IMR-90 (cell line): ENCODE measurements at regions not wholly inside any gene's neighbourhood (a gene's known extent, or its start where the extent isn't known, plus 50 kb on each side); places are given as distances from the start of the nearest gene placed in this dataset.

ENCODE experiments used
- ATAC-seq: fragments of 200-7000 bp; cut with Tn5 transposase; 2 replicates; pipeline ENCODE4 v1.9.1; 2020; ENCODE audit warnings: low read depth, mild to moderate bottlenecking, moderate library complexity
- BruUV-seq: library from RNA; stranded (reverse); fragments of 400-500 nt; replicated peaks from 2 replicates; lab custom pipeline; 2021; lab: Mats Ljungman, UMichigan
- CTCF ChIA-PET: fragments of 300-600 bp; formaldehyde crosslinking; extraction: SDS; loops from one replicate; lab custom pipeline; 2021; ENCODE audit warnings: antibody characterized with exemption; lab: Yijun Ruan, JAX
- POLR2A ChIA-PET: fragments of 300-600 bp; sonication (Branson Sonifier 250); formaldehyde crosslinking; loops from one replicate; lab custom pipeline; 2022; ENCODE audit warnings: antibody characterized with exemption; ENCODE audit not compliant: unreplicated experiment; lab: Charles Lee
- DNase-seq: peaks from one replicate; pipeline ENCODE4 v3.0.0; 2013
- H2AFZ ChIP-seq: replicated peaks from 2 replicates; pipeline ENCODE3; 2013; ENCODE audit warnings: low read length, mild to moderate bottlenecking; ENCODE audit not compliant: poor library complexity
- H2AK5ac ChIP-seq: 2 replicates; pipeline ENCODE4 v1.6.1; 2013; ENCODE audit warnings: low read depth, low read length, inconsistent platforms
- H2AK9ac ChIP-seq: replicated peaks from 2 replicates; pipeline ENCODE3; 2013; ENCODE audit warnings: mild to moderate bottlenecking, low read depth, low read length, moderate library complexity; ENCODE audit not compliant: poor library complexity
- H2BK120ac ChIP-seq: 2 replicates; pipeline ENCODE4 v1.6.1; 2013; ENCODE audit warnings: low read depth, low read length, inconsistent platforms
- H2BK15ac ChIP-seq: 3 replicates; pipeline ENCODE4 v1.6.1; 2013; ENCODE audit warnings: low read depth, low read length, inconsistent platforms
- H2BK20ac ChIP-seq: 2 replicates; pipeline ENCODE4 v1.6.1; 2013; ENCODE audit warnings: low read depth, mild to moderate bottlenecking, inconsistent platforms, low read length, moderate library complexity
- H2BK5ac ChIP-seq: 2 replicates; pipeline ENCODE4 v1.6.1; 2013; ENCODE audit warnings: mild to moderate bottlenecking, low read depth, low read length, inconsistent platforms; ENCODE audit not compliant: poor library complexity, severe bottlenecking
- H3K14ac ChIP-seq: replicated peaks from 2 replicates; pipeline ENCODE4 v1.6.1; 2013; ENCODE audit warnings: low read depth, low read length, inconsistent platforms
- H3K18ac ChIP-seq: 2 replicates; pipeline ENCODE4 v1.6.1; 2013; ENCODE audit warnings: low read depth, low read length, control low read depth
- H3K23ac ChIP-seq: 2 replicates; pipeline ENCODE4 v1.6.1; 2013; ENCODE audit warnings: low read depth, low read length, inconsistent platforms
- H3K27ac ChIP-seq: 2 replicates; pipeline ENCODE4 v1.5.1; 2013; ENCODE audit warnings: mild to moderate bottlenecking, control low read depth, low read length; ENCODE audit not compliant: insufficient read depth
- H3K27me3 ChIP-seq: 2 replicates; pipeline ENCODE4 v1.6.1; 2013; ENCODE audit warnings: low read length; ENCODE audit not compliant: control insufficient read depth, insufficient read depth
- H3K36me3 ChIP-seq: 2 replicates; pipeline ENCODE4 v1.6.1; 2013; ENCODE audit warnings: low read length, mixed read lengths; ENCODE audit not compliant: control insufficient read depth, insufficient read depth
- H3K4ac ChIP-seq: 2 replicates; pipeline ENCODE4 v1.6.1; 2013; ENCODE audit warnings: low read depth, low read length, inconsistent platforms
- H3K4me1 ChIP-seq: 2 replicates; pipeline ENCODE4 v1.6.1; 2013; ENCODE audit warnings: low read length, mixed read lengths; ENCODE audit not compliant: control insufficient read depth, insufficient read depth
- H3K4me2 ChIP-seq: 2 replicates; pipeline ENCODE4 v1.6.1; 2013; ENCODE audit warnings: low read depth, mild to moderate bottlenecking, control low read depth, low read length, moderate library complexity
- H3K4me3 ChIP-seq: 2 replicates; pipeline ENCODE4 v1.5.1; 2013; ENCODE audit warnings: low read depth, mild to moderate bottlenecking, control low read depth, low read length, moderate library complexity; ENCODE audit not compliant: insufficient read depth
- H3K56ac ChIP-seq: 2 replicates; pipeline ENCODE4 v1.6.1; 2013; ENCODE audit warnings: low read length, inconsistent platforms; ENCODE audit not compliant: insufficient read depth; ENCODE audit errors: extremely low read depth
- H3K79me1 ChIP-seq, 2 experiments: 2 replicates each; pipeline ENCODE4 v1.6.1; 2013; ENCODE audit warnings: low read length in 2 of 2, inconsistent platforms in 1 of 2, low read depth in 1 of 2
- H3K9ac ChIP-seq: 2 replicates; pipeline ENCODE4 v1.6.1; 2013; ENCODE audit warnings: low read depth, low read length, control low read depth
- H3K9me1 ChIP-seq: 2 replicates; pipeline ENCODE4 v1.6.1; 2013; ENCODE audit warnings: low read length, inconsistent platforms; ENCODE audit not compliant: insufficient read depth
- H3K9me3 ChIP-seq: 2 replicates; pipeline ENCODE4 v1.6.1; 2013; ENCODE audit warnings: low read length; ENCODE audit not compliant: control insufficient read depth, insufficient read depth
- H4K20me1 ChIP-seq: 2 replicates; pipeline ENCODE4 v1.6.1; 2013; ENCODE audit warnings: low read length, inconsistent platforms; ENCODE audit not compliant: insufficient read depth
- H4K5ac ChIP-seq: 2 replicates; pipeline ENCODE4 v1.6.1; 2013; ENCODE audit warnings: mild to moderate bottlenecking, low read depth, low read length, control low read depth
- H4K8ac ChIP-seq, 2 experiments: 2 replicates each; pipeline ENCODE4 v1.6.1; 2013; ENCODE audit warnings: low read depth in 2 of 2, low read length in 2 of 2, control low read depth in 1 of 2, inconsistent platforms in 1 of 2
- H4K91ac ChIP-seq: 2 replicates; pipeline ENCODE4 v1.6.1; 2013; ENCODE audit warnings: low read depth, low read length, inconsistent platforms; ENCODE audit not compliant: insufficient read depth
- CEBPB ChIP-seq: IDR thresholded peaks from 2 replicates; pipeline ENCODE4 v1.6.1; 2012; ENCODE audit warnings: low read depth, low read length, improper control_type of control experiment
- CTCF ChIP-seq: conservative IDR thresholded peaks from 2 replicates; pipeline ENCODE4 v1.5.1; 2012; ENCODE audit warnings: mild to moderate bottlenecking, low read depth, low read length, improper control_type of control experiment
- NFE2L2 ChIP-seq: fragments of 150-350 bp; IDR thresholded peaks from 2 replicates; pipeline ENCODE4 v1.6.1; 2016; ENCODE audit warnings: low read depth, mild to moderate bottlenecking, low read length
- POLR2A ChIP-seq: IDR thresholded peaks from 2 replicates; pipeline ENCODE4 v1.6.1; 2012; ENCODE audit warnings: mild to moderate bottlenecking, low read depth, low read length
- RAD21 ChIP-seq: IDR thresholded peaks from 2 replicates; pipeline ENCODE4 v1.6.1; 2012; ENCODE audit warnings: low read length, improper control_type of control experiment
- RFX5 ChIP-seq: IDR thresholded peaks from 2 replicates; pipeline ENCODE4 v1.8.0; 2012; ENCODE audit warnings: low read depth, mild to moderate bottlenecking, low read length, moderate library complexity
- WGBS, 2 experiments: methylation state at CpG; one replicate each; pipeline versions ENCODE4 v1.1.5 to v1.1.7; 2013; ENCODE audit warnings: missing lambda C conversion rate in 2 of 2; ENCODE audit not compliant: insufficient read length in 1 of 2; ENCODE audit errors: extremely low coverage in 2 of 2; 5-methylcytosine and 5-hydroxymethylcytosine counted together
- dilution Hi-C: fragments of 300-500 bp; cut with HindIII; formaldehyde crosslinking; loops from one replicate; pipeline ENCODE4 v1.14.3; 2018; ENCODE audit warnings: low sequenced_read_pairs; ENCODE audit not compliant: unreplicated experiment
- in situ Hi-C: fragments of 300-500 bp; cut with MboI; formaldehyde crosslinking; loops from 3 replicates; pipeline ENCODE4 v1.14.3; 2019; ENCODE audit warnings: low sequenced_read_pairs, inconsistent platforms, mixed read lengths
- intact Hi-C: fragments of 100-400 bp; cut with micrococcal nuclease; formaldehyde crosslinking; loops from 2 replicates; pipeline ENCODE4 v1.10.0; 2022
- TF ChIP-seq, protein P1 (sequence below): fragments of 150-350 bp; IDR thresholded peaks from 2 replicates; pipeline ENCODE4 v1.6.1; 2017; ENCODE audit warnings: mild to moderate bottlenecking, antibody characterized with exemption, low read length, low read depth

GRCh38 chr6:159421586-159421985, 252.4 kb downstream of the FNDC1 start:
- H4K91ac ChIP-seq, result no peak overlapping the region
- H3K27me3 ChIP-seq, result no peaks in the 10 kb centered on the region
- H3K4ac ChIP-seq, result no peak overlapping the region
- intact Hi-C loops (no loop called here), dilution Hi-C loops (no loop called here), in situ Hi-C loops (no loop called here)
- H2BK120ac ChIP-seq, result no peak overlapping the region
- 17% methylated on average over 1 of the region's 7 CpGs; no CpG with 5 or more reads in 1 of the 2 experiments for WGBS, 2 experiments
- no peak overlapping the region for H2AFZ ChIP-seq
- no peak overlapping the region for H4K5ac ChIP-seq
- H3K4me1 ChIP-seq, result no peaks in the 10 kb centered on the region
- H4K20me1 ChIP-seq, result no peaks in the 10 kb centered on the region
- no peak overlapping the region for H3K27ac ChIP-seq
- no peak overlapping the region for H2AK9ac ChIP-seq
- TF ChIP-seq CEBPB (no peak), CTCF (no peak), RAD21 (no peak), POLR2A (no peak), NFE2L2 (no peak), RFX5 (no peak)
- TF ChIP-seq, protein P1, sequence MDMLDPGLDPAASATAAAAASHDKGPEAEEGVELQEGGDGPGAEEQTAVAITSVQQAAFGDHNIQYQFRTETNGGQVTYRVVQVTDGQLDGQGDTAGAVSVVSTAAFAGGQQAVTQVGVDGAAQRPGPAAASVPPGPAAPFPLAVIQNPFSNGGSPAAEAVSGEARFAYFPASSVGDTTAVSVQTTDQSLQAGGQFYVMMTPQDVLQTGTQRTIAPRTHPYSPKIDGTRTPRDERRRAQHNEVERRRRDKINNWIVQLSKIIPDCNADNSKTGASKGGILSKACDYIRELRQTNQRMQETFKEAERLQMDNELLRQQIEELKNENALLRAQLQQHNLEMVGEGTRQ, result no peak
- H2BK15ac ChIP-seq, result no peak overlapping the region
- H2BK20ac ChIP-seq, result no peak overlapping the region
- peaks cover 5% of the 10 kb centered on the region for H3K9me3 ChIP-seq
- no peak overlapping the region for H3K4me3 ChIP-seq
- ChIA-PET CTCF (no interaction called here), POLR2A (no interaction called here)
- H3K36me3 ChIP-seq, result no peaks in the 10 kb centered on the region
- H3K9ac ChIP-seq, result no peak overlapping the region
- H3K9me1 ChIP-seq, result no peaks in the 10 kb centered on the region
- ATAC-seq (no peak), DNase-seq (no peak)
- H3K4me2 ChIP-seq, result no peak overlapping the region
- no peak overlapping the region for H2BK5ac ChIP-seq
- H3K14ac ChIP-seq, result no peak overlapping the region
- no peak overlapping the region for H3K18ac ChIP-seq
- H4K8ac ChIP-seq, result no peak overlapping the region
- no peak overlapping the region for H3K56ac ChIP-seq
- H3K79me1 ChIP-seq, result no peaks in the 10 kb centered on the region
- no peak overlapping the region for H3K23ac ChIP-seq
- H2AK5ac ChIP-seq, result no peak overlapping the region
- no TSS peak for BruUV-seq
